Activated CD4-positive, alpha-beta T cell treated with anti-CD3 and anti-CD28 coated beads, Interleukin-2, amount 50 U/mL, for 24 hours (primary cell): ENCODE measurements at regions not wholly inside any gene's neighbourhood (a gene's known extent, or its start where the extent isn't known, plus 50 kb on each side); places are given as distances from the start of the nearest gene placed in this dataset.
"Not testable (repeated sequence)": the region's sequence is repeated elsewhere in the genome, so short reads cannot be mapped to it uniquely, and the experiment has no call there.

ENCODE experiments used
- DNase-seq, 2 donors: peaks; one replicate each; pipeline ENCODE4 v3.0.0-alpha.2; 2020; ENCODE audit warnings: low read depth in 1 of 2, low spot score in 1 of 2

DNA sequence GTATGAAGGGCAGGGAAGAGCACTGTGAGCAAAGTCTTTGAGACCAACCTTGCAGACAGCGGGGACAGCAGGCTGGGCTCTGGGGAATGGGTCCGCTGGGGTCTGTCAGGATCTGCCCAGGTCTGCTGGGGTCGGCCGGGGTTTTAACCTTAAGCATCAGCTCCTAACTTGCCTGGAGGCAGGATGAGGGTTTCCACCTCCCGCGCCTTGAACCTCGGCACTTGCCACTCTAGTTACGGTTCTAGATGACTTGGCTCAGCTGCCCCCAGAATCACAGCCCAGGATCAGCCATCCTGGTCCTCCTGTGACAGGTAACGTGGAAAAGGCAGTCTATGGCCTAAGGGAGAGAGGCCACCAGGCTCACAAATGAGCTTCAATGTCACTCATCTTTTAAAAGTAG lies 50.4 kb upstream of the CACUL1 start:
- no peak for DNase-seq

GRCh38 chr10:118807512-118808305 lies 52.9 kb upstream of the CACUL1 start:
- DNase-seq, result no peak

DNA sequence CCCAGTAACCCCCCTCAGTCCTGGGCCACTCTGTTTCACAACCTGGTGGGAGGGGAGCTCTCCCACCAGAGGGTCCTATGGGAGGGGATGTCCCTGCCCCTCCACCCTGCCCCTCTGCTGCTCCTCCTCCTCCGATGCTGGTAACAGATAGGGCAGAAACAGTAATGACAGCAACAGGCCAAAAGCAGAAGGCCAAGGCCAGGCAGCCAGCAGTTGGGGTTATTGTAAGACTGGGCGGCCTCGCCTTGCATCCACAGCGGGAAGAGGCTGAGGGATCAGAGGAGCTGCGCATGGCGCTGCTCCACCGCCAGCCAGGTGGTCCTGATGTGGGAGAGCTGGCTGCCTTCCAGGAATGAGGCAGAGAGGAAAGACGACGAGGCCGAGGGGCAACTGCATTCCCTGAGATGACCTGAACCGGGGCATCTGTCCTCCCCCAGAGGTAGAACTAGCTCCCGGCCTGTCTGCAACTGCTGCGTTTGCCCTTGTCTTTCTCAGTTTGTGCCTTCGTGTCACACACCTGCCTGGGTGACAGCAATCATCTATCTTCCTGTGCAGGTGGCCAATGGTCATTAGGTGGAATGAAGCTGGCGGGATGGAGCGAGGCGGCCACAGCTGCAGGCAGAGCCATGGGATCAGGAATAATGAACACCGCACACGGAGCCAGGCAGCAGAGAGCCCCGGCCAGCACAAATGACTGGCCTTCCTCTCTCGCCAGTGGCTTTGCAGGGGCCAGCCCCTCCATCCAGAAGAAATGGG lies 54.0 kb upstream of the CACUL1 start:
- no peak for DNase-seq

- DNase-seq, result no peak
Observed at GRCh38 chr10:118809357-118810220, 54.8 kb upstream of the CACUL1 start.

DNA sequence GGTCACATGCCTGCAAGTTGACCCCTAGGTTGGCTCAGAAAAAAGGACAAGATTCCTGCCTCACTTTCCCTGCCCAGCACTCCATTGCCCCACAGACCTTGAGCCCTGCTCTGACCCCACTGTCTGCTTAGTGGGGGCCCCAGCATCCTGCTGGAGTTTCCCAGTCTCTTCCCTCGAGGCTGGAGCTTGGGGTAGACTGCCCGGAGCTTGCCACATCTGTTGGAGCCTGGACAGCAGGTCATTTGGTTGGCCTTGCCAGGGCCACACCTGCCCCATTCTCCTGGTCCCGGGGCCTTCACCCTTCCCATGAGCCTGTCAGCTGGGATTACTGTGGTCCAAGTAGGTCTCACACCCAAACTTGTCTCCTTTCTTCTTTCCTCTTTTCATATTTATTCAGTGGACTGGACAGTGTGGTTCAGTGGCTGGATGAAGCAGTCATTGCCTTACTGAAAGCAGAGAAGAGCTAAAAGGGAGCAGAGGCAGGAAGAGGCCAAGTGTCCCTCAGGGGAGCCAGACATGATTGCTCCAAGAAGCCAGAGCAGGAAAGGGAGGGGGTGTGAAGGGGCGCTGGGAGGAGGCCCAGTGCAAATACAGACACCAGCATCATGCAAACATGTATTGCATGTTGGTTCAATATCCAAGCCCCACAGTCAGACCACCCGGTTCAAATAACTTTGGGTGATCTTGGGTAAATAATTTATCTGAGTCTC lies 56.2 kb upstream of the CACUL1 start:
- DNase-seq, result no peak

GRCh38 chr10:118811675-118812392 lies 57.1 kb upstream of the CACUL1 start:
- no peak for DNase-seq

GRCh38 chr10:118812393-118812740 lies 57.6 kb upstream of the CACUL1 start:
- DNase-seq, result no peak

GRCh38 chr10:118813001-118813400 lies 58.2 kb upstream of the CACUL1 start:
- DNase-seq, result not testable (repeated sequence)

GRCh38 chr10:118816471-118817168 lies 61.9 kb upstream of the CACUL1 start:
- DNase-seq, result no peak

DNA sequence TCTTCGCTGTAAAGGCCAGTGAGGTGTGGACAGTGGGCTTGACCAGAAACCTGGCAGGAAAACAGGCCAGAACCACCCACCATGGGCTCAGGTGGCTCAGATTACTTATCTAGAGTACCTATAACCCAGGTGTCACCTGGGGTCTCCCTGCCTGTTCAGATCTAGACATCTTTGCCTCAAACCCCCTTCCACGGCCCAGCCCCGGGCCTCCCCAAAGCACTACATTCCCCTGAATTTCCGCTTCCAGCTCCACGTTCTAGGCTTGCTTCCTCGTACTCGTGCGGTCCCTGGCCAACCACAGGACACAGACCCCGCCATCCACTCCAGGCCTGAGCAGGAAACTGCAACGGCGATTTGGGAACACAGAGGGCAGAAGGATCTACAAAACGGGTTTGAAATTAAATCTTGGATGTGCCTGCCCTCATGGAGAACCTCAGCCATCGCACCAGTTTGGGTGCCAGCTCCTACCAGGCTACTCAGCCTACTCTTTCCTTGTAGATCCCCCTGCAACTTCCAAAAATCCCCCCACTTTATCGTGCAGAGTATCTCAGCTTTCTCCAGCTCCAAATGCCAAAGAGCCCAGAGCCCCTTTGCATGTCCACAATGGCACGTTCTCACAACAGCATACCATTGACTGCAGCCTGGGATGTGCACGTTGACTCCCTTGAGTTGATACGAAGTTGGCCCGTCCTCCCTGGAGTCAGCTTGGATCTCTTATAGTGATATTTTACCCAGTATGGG lies 62.7 kb upstream of the CACUL1 start:
- no peak for DNase-seq

- DNase-seq, result no peak
Observed at GRCh38 chr10:118818621-118819221, 64.0 kb upstream of the CACUL1 start.

GRCh38 chr10:118820326-118821116 lies 65.8 kb upstream of the CACUL1 start:
- no peak for DNase-seq

- DNase-seq, result no peak
Observed at GRCh38 chr10:118823256-118823907, 68.6 kb upstream of the CACUL1 start.

GRCh38 chr10:118827053-118827452 lies 72.3 kb upstream of the CACUL1 start:
- DNase-seq, result no peak

DNA sequence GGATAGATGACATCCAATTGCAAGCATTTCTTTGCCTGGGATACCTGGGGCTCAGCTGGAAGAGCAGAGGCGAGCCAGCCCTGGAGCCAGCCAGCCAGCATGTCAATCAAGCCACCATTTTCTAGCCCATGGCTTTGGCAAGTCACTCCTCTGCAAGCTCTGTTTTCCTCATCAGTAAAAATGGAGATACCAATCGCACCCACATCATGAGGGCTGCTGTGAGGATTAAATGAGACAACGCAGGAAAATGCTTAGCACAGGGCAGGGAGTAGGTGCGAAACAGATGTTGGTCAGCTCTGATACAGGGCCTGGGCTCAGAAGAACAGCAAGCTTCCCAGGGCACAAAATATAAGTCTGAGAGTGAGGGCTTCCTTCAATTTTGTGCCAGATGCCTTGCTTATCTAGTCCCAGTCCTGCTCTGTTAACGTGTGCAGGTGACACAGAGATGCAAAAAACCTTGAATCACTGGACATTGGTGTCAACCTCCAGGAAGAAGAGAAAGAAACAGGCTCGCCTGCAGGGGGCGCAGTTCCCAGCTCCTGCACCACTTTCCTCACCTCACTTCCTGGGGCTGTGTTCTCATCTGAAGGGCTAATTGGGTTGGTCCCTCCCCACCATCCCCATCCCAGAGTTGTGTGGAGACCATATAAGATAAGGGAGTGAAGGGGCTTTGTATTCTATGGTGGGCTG lies 72.8 kb upstream of the CACUL1 start:
- no peak for DNase-seq

DNA sequence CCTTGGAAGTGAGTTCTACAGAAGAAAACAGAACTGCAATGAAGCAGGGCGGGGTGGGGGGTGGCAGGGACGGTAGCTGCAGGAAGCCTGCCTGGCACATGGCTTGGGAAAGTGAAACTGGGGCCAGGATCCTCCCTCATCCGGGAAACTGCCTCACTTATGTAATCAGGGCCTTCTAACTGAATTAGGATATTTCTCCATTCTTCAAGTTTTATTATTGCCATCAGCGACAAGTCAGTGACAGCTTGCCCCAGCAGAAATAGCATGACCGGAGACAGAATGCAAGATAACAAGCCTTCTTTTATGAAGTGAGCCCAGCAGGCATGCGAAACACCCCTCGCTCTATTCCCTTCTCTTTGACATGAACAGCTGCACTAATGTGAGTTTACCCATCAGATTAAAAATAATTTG lies 77.5 kb upstream of the CACUL1 start:
- no peak for DNase-seq

GRCh38 chr10:118834370-118834769 lies 79.6 kb upstream of the CACUL1 start:
- not testable (repeated sequence) for DNase-seq
